ENCODE measurements at regions not wholly inside any gene's neighbourhood (a gene's known extent, or its start where the extent isn't known, plus 50 kb on each side); places are given as distances from the start of the nearest gene placed in this dataset.

DNA sequence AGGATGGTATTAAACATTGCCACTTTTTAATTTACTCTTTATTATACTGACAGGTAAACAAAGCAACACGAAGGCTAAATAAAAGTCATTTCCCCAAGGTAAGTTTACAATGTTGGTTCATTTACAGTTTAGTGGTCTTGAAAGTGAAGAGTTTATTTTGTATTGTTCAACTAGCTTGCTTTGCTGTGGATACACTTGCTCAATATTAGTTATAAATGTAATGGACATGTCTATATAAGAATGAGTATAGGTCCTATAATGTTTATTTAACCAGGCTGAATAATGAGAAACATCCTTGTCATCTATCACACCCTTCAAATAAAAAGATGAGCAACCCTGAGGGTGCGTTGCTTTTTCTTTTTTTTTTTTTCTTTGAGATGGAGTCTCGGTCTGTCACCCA, 1129.4 kb downstream of the TSN start:
- DNase-seq (no peak), ATAC-seq (no peak)

- no peak for DNase-seq
- no peak for ATAC-seq
Observed at GRCh38 chr2:122885436-122885835, 1130.0 kb downstream of the TSN start.

DNA sequence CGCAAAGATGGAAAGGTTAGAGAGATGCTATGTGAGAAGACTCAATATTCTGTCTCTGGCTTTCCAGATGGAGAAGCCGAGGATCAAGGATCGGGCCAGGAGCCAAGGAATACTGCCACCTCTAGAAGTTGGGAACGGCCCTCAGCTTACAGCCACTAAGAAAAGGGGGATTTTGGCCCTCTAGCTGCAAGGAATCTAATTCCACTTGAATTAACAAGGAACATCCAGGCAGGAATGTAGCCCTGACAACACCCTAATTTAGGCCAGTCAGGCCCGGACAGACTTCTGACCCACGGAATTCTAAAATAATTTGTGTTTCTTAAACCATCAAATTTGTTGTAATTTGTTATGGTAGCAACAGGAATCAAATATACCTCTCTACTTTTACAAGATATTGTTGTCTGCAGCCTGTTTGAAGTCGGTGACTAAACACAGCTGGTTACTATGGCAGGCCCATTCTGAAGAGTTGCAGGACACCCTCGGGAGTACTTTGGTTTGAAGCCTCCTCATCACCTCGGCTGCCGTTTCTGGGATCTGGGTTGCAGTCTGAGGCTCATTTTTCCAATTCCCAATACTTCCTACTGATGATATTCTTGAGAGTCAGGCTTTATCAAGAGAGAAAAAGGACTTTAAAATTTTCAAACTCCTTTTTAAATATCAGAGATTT, 1131.2 kb downstream of the TSN start:
- DNase-seq (no peak), ATAC-seq (no peak)

DNA sequence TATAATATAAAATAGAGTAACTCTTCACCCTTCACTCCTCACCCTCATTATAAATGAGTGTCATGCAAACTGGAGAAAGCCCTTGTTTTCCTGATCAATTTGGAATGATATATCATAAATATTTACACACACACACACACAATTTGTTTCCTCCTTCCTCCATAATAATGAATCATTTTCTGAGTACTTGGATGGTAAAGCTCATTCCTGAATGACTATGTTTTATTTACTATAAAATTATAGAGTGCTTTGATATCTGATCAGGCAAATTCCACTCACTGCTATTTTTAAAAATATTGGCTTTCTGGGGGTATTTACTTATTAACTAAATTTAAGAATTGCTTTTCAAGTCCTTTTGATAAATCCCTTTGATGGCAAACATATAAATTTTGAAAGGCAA, 1125.5 kb upstream of the CNTNAP5 start:
- no peak for ATAC-seq
- DNase-seq, result no peak

DNA sequence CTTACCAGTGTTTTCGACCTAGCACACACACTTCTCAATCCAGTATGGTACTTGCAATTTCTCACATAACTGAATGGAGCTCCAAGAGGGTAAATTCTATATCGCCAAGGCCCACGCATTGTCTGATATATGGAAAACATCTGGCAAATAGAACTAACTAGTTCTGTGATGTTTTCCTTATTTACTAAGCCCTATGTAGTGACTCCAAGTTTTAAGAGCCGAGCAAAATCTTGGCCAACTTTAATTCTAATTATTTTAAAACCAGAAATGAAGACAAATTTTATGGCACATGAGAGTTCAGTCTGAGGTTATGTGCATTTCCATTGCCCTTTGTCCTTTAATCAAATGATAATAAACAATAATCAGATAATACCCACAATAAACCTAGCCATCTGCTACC, 1119.7 kb upstream of the CNTNAP5 start:
- ATAC-seq (no peak), DNase-seq (no peak)

DNA sequence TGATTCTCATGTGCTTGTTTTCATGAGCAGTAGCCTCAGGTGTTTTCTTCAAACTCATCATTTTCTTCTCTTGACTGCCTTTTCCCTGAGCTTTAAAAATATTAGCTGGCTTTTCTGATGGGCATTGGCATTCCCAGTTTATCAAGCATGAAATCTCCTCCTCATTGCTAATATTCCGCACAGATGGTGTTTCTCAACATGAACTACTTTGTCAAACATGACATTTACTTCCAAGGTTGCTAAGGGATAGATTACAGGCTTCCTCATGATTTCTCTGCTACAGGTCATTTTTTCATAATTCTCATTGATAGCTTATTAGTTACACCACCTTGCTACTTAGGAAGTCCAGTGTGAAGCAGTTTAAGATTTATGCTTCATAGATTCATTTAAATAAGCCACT, 1116.9 kb upstream of the CNTNAP5 start:
- DNase-seq (no peak), ATAC-seq (no peak)

GRCh38 chr2:122927197-122927596, 1097.9 kb upstream of the CNTNAP5 start:
- ATAC-seq (no peak), DNase-seq (no peak)

- no peak for DNase-seq
- no peak for ATAC-seq
Observed at GRCh38 chr2:122927710-122928557, 1097.2 kb upstream of the CNTNAP5 start.

GRCh38 chr2:122929347-122929746, 1095.7 kb upstream of the CNTNAP5 start:
- DNase-seq, result no peak
- no peak for ATAC-seq

GRCh38 chr2:122935506-122935905, 1089.6 kb upstream of the CNTNAP5 start:
- ATAC-seq (no peak), DNase-seq (no peak)

DNA sequence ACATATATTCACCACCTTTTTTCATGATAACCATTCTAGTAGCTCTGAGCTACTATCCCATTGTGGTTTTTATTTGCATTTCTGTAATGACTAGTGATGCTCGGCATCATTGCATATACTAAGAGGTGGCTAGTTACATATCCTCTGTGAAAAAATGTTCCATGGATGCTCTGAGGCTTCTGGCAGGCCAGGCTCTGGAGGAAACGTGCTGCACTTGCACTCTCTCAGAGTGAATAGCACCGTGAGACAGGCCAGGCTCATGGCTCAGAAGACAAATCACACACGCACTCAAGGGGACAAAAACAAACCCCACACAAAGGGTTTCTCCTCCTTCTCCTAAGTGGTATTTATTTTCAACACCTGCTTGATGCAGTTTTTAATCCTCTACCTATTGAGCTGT, 1085.3 kb upstream of the CNTNAP5 start:
- ATAC-seq (no peak), DNase-seq (no peak)

DNA sequence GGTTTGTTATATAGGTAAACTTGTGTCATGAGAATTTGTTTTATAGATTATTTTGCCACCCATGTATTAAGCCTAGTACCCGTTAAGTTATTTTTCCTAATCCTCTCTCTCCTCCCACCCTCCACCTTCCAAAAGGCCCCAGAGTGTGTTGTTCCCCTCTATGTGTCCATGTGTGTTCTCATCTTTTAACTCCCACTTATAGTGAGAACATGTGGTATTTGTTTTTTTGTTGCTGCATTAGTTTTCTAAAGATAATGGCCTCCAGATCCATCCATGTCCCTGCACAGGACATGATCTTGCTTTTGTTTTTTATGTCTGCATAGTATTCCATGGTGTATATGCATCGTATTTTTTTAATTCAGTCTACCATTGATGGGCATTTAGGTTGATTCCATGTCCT, 1075.6 kb upstream of the CNTNAP5 start:
- no peak for ATAC-seq
- no peak for DNase-seq

DNA sequence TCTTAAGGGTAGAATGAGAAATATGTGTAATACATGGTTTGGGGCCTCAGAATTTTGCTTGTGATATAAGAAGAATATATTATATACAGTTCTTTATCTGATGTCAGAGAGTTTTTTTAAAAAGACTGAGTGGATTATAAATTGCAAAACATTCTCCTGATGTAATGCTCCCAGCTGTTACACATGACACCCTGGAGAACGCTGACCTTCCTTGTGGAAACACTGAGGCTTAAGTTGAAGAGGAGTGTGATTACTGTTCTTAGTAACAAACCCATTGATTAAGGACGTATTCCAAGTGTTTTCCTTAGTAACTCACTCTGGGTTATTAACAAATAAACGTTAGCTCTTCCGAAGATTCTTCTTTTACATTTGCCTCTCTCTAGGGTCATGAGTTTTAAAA, 1069.3 kb upstream of the CNTNAP5 start:
- DNase-seq (no peak), ATAC-seq (no peak)

DNA sequence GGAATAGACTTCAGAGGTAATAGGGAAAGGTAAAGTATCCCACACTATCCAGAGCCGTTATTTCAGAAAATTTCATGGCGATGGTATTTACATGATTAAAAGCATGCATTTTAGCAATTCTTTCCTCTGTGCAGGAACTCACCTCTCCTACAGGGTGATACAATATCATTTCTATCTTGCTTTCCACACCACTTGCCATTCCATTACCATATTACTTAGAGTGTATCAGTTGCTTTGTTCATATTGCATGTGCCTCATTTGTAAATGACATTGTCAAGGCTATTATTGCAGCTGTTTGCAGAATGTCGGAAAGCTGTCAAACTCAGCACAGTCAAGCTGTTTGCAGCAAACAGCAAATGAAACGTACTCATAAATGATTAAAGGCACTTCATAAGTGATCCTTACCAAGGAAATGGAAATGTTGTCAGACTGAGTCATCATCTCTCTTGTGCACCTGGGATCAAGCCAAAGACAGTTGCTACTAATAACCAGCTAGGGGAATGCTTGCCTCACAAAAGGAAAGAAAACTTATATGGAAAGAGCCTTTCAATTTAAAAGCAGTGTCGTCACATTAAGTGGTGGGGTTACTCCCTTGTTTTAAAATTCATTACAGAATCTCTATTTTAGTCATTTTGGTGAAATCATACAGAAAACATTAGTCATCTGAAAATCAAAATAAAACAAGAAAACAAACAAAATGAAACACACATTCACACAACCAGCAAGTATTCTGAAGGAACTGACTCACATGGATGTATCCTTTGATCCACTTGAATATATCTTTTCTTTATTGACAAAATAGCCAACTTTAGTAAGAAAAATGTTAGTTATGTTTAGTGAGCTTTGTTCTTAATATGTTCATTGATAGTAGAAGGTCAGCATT, 1064.1 kb upstream of the CNTNAP5 start:
- DNase-seq (no peak), ATAC-seq (no peak)

GRCh38 chr2:122966461-122966860, 1058.6 kb upstream of the CNTNAP5 start:
- DNase-seq (no peak), ATAC-seq (no peak)

DNA sequence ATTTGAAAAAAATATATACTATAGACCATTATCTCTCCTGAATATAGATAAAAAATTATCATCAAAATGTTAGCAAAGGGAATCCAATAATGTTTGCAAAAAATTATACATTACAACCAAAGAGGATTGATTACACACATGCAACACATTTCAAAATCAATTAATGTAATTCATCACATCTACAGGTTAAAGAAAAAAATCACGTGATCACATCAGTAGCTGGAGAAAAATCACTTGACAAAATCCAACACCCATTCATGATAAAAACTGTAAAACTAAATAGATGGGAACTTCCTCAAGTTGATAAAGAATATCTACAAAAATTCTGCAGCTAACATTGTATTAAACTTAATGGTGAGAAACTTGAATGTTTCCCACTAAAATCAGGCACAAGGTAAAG, 1047.5 kb upstream of the CNTNAP5 start:
- DNase-seq (no peak), ATAC-seq (no peak)

DNA sequence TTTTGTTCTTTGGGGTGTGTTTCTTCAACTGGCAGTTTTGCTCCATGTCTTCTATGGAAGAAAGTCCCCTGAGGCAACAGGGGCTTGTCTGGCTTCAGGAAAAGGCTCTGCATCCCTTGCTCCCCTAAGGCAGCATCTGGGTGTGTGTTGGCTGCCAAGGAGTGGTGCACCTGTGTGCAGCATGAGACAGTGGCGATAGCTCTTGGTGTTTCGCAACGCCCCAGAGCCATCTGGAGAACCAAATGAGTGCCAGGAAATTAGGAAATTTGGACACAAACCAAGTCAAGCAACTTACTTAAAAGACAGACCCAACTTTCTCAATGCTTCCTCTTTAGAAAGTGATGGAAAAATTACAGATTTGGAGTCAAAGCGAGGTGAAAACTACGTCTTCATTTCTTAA, 1044.4 kb upstream of the CNTNAP5 start:
- ATAC-seq (no peak), DNase-seq (no peak)

GRCh38 chr2:122982936-122983335, 1042.2 kb upstream of the CNTNAP5 start:
- ATAC-seq (no peak), DNase-seq (no peak)

DNA sequence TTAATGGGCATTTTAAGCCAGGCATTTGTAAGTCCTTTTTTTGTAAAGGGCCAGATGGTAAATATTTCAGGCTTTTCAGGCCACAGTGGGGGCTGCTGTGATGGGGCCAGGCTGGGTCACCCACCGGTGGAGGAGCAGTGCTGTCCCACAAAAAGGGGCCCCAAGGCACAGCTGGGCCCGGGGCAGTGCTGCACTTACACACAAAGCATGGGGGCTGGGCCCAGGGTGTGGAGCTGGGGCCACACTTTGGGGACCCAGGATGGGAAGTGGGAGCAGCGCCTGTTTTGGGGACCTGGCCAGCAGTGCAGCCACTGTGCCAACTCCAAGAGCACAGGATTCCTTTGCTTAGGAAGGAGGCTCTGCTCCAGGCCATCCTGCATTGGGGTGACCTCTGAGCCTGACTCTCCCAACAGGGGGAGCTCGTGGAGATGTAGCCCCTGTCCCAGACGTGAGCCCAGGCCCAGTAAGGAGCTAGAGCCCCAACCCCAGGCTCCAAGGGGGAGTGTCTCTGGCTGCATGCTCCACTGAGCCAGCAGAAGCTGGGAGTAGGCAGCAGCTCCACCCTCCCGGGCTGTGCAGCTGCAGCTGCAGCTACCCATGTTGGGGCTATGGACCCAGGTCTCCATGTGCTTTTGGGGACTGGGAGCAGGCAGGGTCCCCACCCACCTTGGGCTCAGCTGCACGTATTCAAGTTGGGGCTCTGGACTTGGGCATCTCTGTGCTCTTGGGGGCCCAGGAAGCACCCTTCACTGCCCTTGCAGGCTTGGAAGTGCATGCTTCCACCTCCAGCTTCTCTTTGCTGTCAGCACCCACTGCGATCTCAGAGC, 1036.5 kb upstream of the CNTNAP5 start:
- ATAC-seq, result peak; percentile 9
- no peak for DNase-seq

GRCh38 chr2:122993592-122993991, 1031.5 kb upstream of the CNTNAP5 start:
- DNase-seq, result no peak
- ATAC-seq, result no peak

- ATAC-seq (no peak), DNase-seq (no peak)
Observed at GRCh38 chr2:122999258-122999657, 1025.8 kb upstream of the CNTNAP5 start.

DNA sequence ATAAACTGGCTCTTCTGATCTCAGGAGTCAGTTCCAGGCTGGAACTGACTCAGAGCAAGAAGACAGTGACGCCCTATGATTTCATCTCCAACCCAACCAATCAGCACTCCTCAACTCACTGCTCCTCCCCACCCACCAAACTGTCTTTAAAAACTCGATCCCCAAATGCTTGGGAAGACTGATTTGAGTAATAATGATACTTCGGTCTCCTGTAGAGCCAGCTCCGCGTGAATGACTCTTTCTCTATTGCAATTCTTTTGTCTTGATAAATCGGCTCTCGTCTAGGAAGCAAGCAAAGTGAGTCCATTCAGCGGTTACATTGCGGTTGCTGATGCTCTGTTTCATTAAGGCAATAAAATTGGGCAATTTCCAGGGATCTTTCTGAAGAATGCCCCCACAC, 1025.3 kb upstream of the CNTNAP5 start:
- ATAC-seq (no peak), DNase-seq (no peak)

Measured in stimulated activated naive CD8-positive, alpha-beta T cell treated with anti-CD3 and anti-CD28 coated beads, Interleukin-15, Interleukin-2, amounts not matched to agents 100 U/mL and 50 U/mL, for 24 hours (primary cell).